ENCODE measurements at regions not wholly inside any gene's neighbourhood (a gene's known extent, or its start where the extent isn't known, plus 50 kb on each side); places are given as distances from the start of the nearest gene placed in this dataset.
"Not testable (repeated sequence)": the region's sequence is repeated elsewhere in the genome, so short reads cannot be mapped to it uniquely, and the experiment has no call there.

DNA sequence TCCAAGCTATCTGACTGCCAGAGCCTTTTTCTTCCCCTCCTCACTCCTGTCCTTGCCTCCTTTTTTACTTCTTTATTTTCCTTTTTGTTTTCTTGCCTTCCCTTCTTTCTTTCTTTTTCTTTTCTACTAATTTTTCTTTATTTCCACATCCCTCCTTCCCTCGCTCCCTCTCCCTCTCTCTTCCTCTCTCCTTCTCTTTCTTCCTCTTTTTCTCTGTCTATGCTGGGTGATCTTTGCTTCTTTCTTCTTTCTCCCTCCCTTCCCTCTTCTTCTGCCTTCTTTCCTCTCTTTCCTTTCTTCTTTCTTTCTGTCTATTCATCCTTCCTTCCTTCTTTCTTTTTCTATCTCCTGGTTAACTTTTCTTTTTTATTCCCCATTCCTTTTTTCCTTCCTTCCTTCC, 564.8 kb downstream of the NSUN3 start:
- Histone ChIP-seq H3K27ac (no peak overlapping the region), H3K4me3 (no peak overlapping the region), H3K27me3 (no peaks in the 10 kb centered on the region), H3K36me3 (no peaks in the 10 kb centered on the region), H3K4me1 (no peaks in the 10 kb centered on the region), H3K9me3 (no peaks in the 10 kb centered on the region)
- in situ Hi-C loops (cut with MboI; ENCODE audit: low pct_ligation_motif_present in 1 of 4, low pct_unique_long_range_greater_than_20kb in 1 of 4, low sequenced_read_pairs in 3 of 4) (no loop called here), intact Hi-C loops (cut with DNase I; ENCODE audit: low total_unique reads) (no loop called here)
- no peak for TF ChIP-seq EP300 (IDR thresholded peaks at IDR 0.05; ENCODE audit: low read depth)
- no peak for TF ChIP-seq CTCF (IDR thresholded peaks at IDR 0.05)
- TF ChIP-seq POLR2AphosphoS5 (IDR thresholded peaks at IDR 0.05), result no peak
- no peak for TF ChIP-seq POLR2A (IDR thresholded peaks at IDR 0.05)
- WGBS, 2 donors (ENCODE audit: low coverage in 1 of 2), result 92 to 100% methylated on average over 1 of the region's 1 CpG
- DNase-seq, result no peak

- TF ChIP-seq POLR2AphosphoS5 (IDR thresholded peaks at IDR 0.05) (no peak), CTCF (IDR thresholded peaks at IDR 0.05) (no peak), EP300 (IDR thresholded peaks at IDR 0.05; ENCODE audit: low read depth) (no peak), POLR2A (IDR thresholded peaks at IDR 0.05) (no peak)
- DNase-seq, result no peak
- intact Hi-C loops (cut with DNase I; ENCODE audit: low total_unique reads), result no loop called here
- Histone ChIP-seq H3K36me3 (no peaks in the 10 kb centered on the region), H3K27ac (no peak overlapping the region), H3K4me1 (peaks cover 0 to 1% (median 0%) of the 10 kb centered on the region in 4 donors), H3K4me3 (no peak overlapping the region), H3K9me3 (peaks cover 0 to 3% of the 10 kb centered on the region in 2 donors), H3K27me3 (no peaks in the 10 kb centered on the region)
- 89% methylated on average over 3 of the region's 3 CpGs; no CpG with 5 or more reads in 1 of the 2 donors for WGBS, 2 donors (ENCODE audit: low coverage in 1 of 2)
- in situ Hi-C loops (cut with MboI; ENCODE audit: low pct_ligation_motif_present in 1 of 4, low pct_unique_long_range_greater_than_20kb in 1 of 4, low sequenced_read_pairs in 3 of 4), result no loop called here
Observed at GRCh38 chr3:94643400-94643799, 580.5 kb downstream of the NSUN3 start.

GRCh38 chr3:94645790-94646189, 582.9 kb downstream of the NSUN3 start:
- intact Hi-C loops (cut with DNase I; ENCODE audit: low total_unique reads), result no loop called here
- 84% methylated on average over 3 of the region's 3 CpGs for WGBS, 2 donors (ENCODE audit: low coverage in 1 of 2)
- H3K9me3 ChIP-seq, result peaks cover 0 to 3% of the 10 kb centered on the region in 2 donors
- in situ Hi-C loops (cut with MboI; ENCODE audit: low pct_ligation_motif_present in 1 of 4, low pct_unique_long_range_greater_than_20kb in 1 of 4, low sequenced_read_pairs in 3 of 4), result no loop called here
- H3K27me3 ChIP-seq, result no peaks in the 10 kb centered on the region
- H3K4me3 ChIP-seq, result no peak overlapping the region
- H3K4me1 ChIP-seq, result peaks cover 0 to 11% (median 0%) of the 10 kb centered on the region in 4 donors
- TF ChIP-seq EP300 (IDR thresholded peaks at IDR 0.05; ENCODE audit: low read depth), result no peak
- TF ChIP-seq POLR2A (IDR thresholded peaks at IDR 0.05), result no peak
- no peak for TF ChIP-seq POLR2AphosphoS5 (IDR thresholded peaks at IDR 0.05)
- no peak for TF ChIP-seq CTCF (IDR thresholded peaks at IDR 0.05)
- no peak overlapping the region for H3K27ac ChIP-seq
- DNase-seq, result no peak
- H3K36me3 ChIP-seq, result no peaks in the 10 kb centered on the region

- 68 to 76% methylated on average over 2 to 3 of the region's 3 CpGs for WGBS, 2 donors (ENCODE audit: low coverage in 1 of 2)
- Histone ChIP-seq H3K4me3 (no peak overlapping the region), H3K27me3 (no peaks in the 10 kb centered on the region), H3K4me1 (peaks cover 0 to 11% (median 0%) of the 10 kb centered on the region in 4 donors), H3K9me3 (peaks cover 0 to 3% of the 10 kb centered on the region in 2 donors), H3K27ac (no peak overlapping the region), H3K36me3 (no peaks in the 10 kb centered on the region)
- TF ChIP-seq POLR2AphosphoS5 (IDR thresholded peaks at IDR 0.05) (no peak), CTCF (IDR thresholded peaks at IDR 0.05) (no peak), POLR2A (IDR thresholded peaks at IDR 0.05) (no peak), EP300 (IDR thresholded peaks at IDR 0.05; ENCODE audit: low read depth) (no peak)
- DNase-seq, result no peak
- in situ Hi-C loops (cut with MboI; ENCODE audit: low pct_ligation_motif_present in 1 of 4, low pct_unique_long_range_greater_than_20kb in 1 of 4, low sequenced_read_pairs in 3 of 4) (no loop called here), intact Hi-C loops (cut with DNase I; ENCODE audit: low total_unique reads) (no loop called here)
Observed at GRCh38 chr3:94647131-94647530, 584.3 kb downstream of the NSUN3 start.

DNA sequence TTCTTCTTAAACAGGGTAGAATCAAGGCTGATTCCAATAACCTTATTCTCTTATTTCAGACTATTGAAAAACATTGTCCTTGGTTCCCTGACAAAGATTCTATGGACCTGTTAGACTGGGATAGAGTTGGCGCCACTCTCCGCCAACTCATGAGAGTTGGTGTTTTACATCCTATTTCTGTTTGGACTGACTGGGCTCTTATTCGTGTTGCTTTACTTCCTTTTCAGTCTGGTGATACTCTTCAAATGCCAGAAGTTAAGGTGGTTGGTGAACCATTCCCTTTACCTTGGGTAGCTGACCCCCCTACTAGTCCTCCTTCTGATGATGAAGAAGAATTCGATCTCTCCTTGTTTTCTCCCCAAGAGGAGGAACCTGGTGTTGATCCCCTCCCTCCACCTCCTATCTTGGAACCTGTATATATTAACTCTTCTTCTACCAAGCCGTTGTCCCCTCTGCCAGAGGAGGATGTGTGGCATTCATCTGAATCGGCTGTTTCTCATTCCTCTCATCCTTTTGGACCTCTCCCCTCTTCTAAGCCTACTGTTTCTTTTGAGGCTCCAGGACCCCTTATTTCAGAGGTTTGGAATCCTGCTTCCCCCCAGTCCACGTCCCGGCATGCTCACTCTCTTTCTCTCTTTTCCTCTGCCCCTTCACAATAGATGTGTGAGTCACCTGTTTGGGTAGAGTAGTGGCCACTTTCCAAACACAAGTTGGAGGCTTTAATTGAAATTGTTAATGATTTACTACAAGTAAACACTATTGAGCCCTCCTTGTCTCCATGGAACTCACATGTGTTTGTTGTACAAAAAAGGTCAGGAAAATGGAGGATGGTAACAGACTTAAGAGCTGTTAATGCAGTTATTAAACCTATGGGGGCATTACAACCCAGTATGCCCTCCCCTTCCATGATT, 585.7 kb downstream of the NSUN3 start:
- DNase-seq; H3K27me3 ChIP-seq; H3K36me3 ChIP-seq; H3K4me3 ChIP-seq; intact Hi-C loops (cut with DNase I; ENCODE audit: low total_unique reads); H3K9me3 ChIP-seq; H3K27ac ChIP-seq; in situ Hi-C loops (cut with MboI; ENCODE audit: low pct_ligation_motif_present in 1 of 4, low pct_unique_long_range_greater_than_20kb in 1 of 4, low sequenced_read_pairs in 3 of 4): not testable (repeated sequence)
- peaks cover 0 to 11% (median 0%) of the 10 kb centered on the region in 4 donors for H3K4me1 ChIP-seq
- WGBS, 2 donors (ENCODE audit: low coverage in 1 of 2), result 67 to 81% methylated on average over 6 to 8 of the region's 8 CpGs

Data from transverse colon (tissue), 4 donors.